Right ventricle myocardium superior (tissue), 1 donor: ENCODE measurements at regions not wholly inside any gene's neighbourhood (a gene's known extent, or its start where the extent isn't known, plus 50 kb on each side); places are given as distances from the start of the nearest gene placed in this dataset.
"Not testable (repeated sequence)": the region's sequence is repeated elsewhere in the genome, so short reads cannot be mapped to it uniquely, and the experiment has no call there.

Source experiments
- ATAC-seq: fragments of 200-7000 bp; cut with Tn5 transposase; one replicate; pipeline ENCODE4 v1.9.1; 2020; ENCODE audit warnings: mild to moderate bottlenecking; ENCODE audit not compliant: poor library complexity
- DNase-seq: peaks from one replicate; pipeline ENCODE4 v3.0.0-alpha.2; 2020
- intact Hi-C: fragments of 100-400 bp; cut with DNase I; formaldehyde crosslinking; loops from one replicate; pipeline ENCODE4 v1.11.2; 2022
- donor health status: DM: no; HTN: yes; CAD: no; lungs with severe emphysema.

DNA sequence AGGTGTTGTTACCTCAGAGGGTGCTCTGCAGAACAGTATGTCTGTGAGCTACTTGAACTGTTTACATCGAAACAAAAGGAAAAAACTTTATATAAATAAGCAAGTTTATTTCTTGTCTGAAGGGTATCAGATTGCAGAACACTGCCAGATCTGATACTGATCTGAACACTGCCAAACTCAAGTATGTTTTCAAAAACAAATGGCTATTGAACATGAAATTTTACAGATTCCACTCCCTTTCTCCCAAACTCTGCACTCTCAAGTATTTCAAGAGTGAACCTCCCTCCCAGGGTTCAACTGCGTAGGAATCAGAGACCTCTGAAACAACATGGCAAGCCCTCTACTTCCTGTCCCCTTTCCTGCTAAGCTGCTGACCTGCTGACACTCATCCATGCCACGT is 216.6 kb downstream of the ZNF33B start:
- no peak for ATAC-seq
- DNase-seq = no peak
- intact Hi-C loops = loop anchor here (10.0 kb wide), 1 partner anchor 247 kb away; no protein-coding TSS in a partner anchor

DNA sequence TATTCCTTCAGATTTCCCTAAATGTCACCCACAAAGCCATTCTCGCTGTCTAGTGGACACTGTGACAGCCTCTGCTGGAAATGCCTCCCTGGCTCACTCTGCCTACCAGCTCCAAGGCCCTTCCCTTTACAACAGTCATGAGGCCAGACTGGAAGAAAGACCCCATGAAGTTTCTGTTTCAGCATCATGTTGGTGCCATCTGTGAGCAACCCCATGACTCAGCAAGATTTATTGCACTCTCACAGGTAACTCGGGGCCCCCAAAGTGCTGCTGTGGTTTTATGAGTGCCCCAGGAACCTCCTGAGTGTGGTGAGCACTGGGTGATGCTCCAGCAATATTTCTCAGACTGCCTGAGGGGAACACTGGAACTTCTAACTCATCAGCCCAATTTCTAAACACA is 218.6 kb downstream of the ZNF33B start:
- ATAC-seq (no peak), DNase-seq (no peak)
- intact Hi-C loops = loop anchor here (10.0 kb wide), 1 partner anchor 245 kb away; no protein-coding TSS in a partner anchor

DNA sequence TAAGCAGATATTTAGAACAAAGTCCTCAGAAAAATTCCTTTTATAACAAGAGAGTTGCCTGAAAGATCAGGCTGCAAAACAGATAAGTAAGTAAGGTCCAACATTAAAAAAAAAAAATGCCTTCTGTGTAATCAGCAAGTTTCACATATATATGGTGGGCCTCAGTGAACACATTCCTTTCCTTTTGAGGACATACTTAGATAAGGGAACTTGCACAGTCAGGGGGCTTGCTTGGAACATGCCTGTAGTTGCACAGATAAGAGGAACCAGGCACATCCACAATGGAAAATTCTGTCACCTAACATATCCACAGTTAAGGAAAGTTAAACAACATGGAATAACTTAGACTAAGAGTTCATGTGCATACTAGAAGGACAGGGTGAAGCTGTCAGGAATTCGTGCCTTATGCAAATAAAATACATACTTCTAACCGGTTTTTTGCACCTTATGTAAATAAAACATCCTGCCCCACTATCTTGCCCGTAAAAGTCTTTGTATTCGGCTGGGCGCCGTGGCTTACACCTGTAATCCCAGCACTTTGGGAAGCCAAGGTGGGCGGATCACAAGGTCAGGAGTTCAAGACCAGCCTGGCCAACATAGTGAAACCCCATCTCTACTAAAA is 257.3 kb downstream of the ZNF33B start:
- DNase-seq (no peak), ATAC-seq (no peak)
- intact Hi-C loops = no loop called here

DNA sequence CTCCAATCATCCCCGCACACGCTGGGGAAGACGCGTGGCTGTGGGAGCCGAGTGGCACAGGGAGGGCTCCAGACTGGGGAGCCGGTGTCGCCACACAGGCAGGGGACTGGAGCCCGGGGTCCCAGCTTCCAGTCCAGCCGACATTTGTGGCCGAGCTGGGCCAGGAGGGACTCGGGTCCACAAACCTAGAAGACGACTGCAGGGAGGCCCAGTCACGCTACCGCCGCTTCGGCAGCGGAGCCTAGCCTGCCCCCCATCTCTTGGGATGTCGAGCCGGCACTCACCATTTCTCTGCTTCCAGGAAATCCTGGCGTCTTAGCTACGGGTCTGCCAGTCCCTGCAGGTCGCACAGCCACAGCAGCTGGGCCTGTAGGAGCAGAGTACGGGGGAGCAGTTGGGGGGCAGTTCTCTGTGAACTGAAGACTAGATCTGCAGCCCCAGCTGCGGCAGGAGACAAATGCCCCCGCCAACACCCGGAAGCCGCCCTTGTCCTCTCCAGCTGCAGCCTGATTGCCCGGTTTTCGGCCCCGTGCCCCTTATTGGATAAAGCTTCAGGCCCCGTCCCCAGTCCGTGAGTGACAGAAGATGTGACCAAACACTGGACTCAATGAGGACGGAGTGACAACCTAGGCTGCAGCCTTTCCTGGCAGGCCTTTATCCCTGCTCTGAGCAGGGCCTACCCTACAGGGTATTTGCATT is 270.7 kb downstream of the ZNF33B start:
- intact Hi-C loops = no loop called here
- peak; percentile 100 for ATAC-seq

DNA sequence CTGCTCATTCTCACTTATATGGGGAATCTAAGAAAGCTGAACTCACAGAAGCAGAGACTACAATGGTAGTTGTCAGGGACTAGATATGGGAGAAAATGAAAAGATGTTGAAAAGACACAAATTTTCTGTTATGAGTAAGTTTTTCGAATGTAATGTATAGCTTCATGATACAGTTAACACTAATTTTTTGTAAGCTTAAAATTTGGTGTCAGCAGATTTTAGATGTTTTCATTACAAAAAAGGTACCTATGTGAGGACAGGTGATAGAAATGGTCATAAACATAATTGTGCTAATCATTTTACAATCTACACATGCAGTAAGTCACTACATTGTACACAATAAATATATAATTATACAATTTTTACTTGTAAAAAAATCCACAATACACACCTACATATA is 286.6 kb downstream of the ZNF33B start:
- ATAC-seq (no peak), DNase-seq (no peak)
- intact Hi-C loops = no loop called here

More for the DNA sequence above, 270.7 kb downstream of the ZNF33B start:
- DNase-seq = peak; percentile 91

DNA sequence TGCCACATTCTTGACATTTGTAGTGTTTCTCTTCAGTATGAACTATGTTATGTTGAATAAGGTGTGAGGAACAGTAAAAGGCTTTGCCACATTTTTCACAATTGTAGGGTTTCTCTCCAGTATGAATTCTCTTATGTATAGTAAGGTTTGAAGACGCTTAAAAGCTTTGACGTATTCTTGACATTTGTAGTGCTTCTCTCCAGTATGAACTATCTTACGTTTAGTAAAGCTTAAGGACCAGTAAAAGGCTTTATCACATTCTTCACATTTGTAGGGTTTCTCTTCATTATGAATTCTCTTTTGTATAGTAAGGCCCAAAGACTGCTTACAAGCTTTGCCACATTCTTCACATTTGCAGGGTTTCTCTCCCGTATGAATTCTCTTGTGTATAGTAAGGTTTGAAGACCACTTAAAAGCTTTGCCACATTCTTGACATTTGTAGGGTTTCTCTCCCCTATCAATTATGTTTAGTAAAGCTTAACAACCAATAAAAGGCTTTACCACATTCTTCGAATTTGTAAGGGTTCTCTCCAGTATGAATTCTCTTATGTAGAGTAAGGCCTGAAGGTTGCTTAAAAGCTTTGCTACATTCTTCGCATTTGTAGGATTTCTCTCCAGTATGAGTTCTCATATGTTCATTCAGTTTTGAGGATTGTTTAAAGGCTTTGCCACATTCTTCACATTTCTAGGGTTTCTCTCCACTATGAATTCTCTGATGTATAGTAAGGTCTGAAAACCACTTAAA is 301.6 kb downstream of the ZNF33B start:
- ATAC-seq, intact Hi-C loops, DNase-seq: not testable (repeated sequence)

DNA sequence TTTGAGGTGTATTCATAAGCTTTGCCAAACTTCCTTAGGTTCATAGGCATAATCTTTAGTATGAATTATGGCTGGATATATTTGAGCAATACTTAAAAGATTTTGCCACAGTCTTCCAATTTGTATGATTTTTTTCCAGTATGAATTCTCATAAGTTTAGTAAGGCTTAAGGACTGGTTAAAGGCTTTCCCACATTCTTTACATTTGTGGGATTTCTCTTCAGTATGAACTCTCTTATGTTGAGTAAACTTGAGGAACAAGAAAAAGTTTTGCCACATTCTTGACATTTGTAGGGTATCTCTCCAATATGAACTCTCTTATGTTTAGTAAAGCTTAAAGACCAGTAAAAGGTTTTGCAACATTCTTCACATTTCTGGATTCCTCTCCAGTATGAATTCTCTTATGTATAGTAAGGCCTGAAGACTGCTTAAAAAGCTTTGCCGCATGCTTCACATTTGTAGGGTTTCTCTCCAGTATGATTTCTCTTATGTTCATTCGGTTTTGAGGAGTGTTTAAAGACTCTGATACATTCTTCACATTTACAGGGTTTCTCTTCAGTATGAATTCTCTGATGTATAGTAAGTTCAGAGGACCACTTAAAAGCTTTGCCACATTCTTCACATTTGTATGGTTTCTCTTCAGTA is 302.6 kb downstream of the ZNF33B start:
- ATAC-seq, intact Hi-C loops, DNase-seq: not testable (repeated sequence)

DNA sequence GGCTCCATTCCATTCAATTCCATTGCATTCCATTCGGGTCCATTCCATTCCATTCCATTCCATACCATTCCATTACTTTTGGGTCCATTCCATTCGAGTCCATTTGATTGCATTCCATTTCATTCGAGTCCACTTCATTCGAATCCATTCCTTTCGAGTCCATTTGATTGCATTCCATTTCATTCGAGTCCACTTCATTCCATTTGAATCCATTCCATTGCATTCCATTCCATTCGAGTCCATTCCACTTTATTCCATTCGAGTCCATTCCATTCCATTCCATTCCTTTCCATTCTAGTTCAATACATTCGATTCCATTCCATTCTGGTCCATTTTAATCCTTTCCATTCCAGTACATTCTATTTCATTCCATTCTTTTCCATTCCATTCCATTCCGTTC is 334.0 kb downstream of the ZNF33B start:
- ATAC-seq (no peak), DNase-seq (no peak)
- intact Hi-C loops = no loop called here

DNA sequence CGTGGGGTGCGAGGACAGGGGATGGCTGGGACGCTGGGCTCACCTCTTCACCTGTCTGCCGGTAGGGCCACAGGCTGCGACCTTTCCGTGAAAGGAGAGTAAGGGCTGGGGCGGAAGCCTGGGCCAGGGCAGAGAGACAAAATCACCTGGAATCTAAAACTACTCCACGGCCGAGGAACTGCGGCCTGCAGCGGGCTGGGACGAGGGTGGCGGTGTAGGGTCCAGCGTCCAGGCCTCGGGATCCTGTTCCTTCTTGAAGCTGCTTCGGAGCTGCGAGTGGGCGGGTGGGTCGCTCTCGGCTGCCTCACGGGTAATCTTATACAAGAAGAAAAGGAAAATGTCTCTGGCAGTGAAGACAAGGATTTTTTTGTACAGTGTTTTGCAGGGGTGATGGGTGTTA is 356.5 kb downstream of the ZNF33B start:
- intact Hi-C loops = not testable (repeated sequence)

DNA sequence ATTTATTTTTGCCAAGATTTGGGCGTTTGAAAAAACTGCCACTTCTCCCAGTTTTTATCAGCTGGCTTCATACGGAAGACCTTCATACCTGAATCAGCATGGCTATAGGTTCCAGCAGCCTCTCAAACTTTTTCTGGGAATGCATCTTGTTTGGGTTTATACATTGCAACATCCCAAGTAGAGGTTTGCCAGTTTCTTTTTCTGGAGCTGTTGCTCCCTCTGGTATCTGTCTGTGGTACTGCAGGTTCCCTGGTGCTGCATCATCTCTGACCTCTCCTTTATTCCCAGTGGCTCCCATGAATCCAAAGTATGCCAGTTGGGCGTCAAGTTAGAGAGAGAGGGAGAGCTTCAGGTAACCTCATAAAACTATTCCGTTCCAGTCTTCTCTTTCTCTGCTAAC is 368.6 kb downstream of the ZNF33B start:
- ATAC-seq, intact Hi-C loops, DNase-seq: not testable (repeated sequence)

More for the DNA sequence above, 356.5 kb downstream of the ZNF33B start:
- not testable (repeated sequence) for ATAC-seq, DNase-seq

DNA sequence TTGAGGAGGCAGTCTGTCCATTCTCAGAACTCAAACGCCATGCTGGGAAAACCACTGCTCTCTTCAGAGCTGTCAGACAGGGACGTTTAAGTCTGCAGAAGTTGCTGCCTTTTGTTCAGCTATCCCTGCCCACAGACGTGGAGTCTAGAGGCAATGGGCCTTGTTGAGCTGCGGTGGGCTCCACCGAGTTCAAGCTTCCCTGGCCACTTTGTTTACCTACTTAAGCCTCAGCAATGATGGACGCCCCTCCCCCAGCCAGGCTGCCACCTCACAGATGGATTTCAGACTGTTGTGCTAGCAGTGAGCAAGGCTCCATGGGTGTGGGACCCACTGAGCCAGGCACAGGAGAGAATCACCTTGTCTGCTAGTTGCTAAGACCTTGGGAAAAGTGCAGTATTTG is 375.1 kb downstream of the ZNF33B start:
- DNase-seq, intact Hi-C loops, ATAC-seq: not testable (repeated sequence)

DNA sequence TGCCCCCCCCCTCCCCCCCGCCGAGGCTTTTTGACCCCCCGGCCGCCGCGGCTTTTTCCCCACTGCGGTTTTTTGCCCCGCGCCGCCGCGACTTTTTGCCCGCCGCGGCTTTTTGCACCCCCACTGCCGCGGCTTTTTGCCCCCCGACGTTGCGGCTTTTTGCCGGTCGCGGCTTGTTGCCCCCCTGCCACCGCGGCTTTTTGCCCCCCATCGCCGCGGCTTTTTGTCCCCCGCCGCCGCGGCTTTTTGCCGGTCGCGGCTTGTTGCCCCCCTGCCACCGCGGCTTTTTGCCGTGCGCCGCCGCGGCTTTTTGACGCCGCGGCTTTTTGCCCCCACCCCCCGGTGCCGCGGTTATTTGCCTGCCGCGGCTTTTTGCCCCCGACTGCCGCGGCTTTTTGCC is 395.4 kb downstream of the ZNF33B start:
- DNase-seq, intact Hi-C loops, ATAC-seq: not testable (repeated sequence)

DNA sequence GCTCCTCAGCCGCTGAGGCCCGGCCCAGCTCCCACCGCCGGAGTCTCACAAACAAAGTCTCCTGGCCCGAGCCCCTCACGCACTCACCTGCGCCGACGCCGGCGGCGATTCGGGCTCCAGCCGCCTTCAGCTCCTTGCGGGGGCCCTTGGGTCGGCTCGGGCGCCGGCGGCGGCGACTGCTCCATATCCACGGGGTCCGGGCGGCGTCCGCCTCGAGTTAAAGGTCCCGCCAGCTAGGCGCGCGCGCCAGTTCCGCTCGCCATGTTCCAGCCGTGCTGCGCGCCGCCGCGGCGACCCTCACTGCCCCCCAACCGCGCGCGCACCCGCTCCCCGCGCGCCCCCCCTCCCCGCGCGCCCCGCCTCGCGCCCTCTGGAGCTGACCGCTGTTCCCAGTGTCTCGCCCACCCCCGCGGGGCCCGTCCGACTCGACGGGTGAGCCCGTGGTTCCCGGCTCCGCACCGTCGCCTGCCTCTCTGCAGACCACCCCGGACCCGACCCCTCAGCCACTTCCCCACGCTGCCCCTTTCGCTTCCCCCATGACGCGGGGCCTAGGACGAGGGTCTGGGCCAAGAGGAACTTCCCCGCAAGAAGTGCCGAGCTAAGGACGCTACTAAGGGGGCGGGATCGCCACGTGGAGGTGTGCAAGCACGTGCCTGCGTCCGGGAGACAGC is 396.1 kb downstream of the ZNF33B start:
- DNase-seq = no peak
- intact Hi-C loops = no loop called here

DNA sequence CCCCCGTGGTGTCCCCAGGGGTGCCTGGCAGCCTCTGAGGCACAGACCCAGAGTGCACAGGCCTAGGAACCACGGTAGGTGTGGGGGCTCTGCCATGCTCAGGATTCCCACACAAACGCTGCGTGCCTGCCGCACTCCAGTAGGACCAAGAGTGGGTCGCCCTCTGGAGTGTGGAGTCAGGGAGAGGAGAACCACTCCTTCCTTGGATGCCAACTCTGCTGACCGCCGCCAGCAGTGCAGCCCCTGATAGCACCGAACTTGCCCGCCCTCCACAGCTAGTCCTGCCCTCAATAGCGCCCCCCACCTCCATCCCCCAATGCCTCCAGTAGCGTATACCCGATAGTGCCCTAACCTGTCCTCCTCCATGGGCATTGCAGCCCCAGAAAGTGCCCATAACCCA is 402.0 kb downstream of the ZNF33B start:
- intact Hi-C loops, DNase-seq, ATAC-seq: not testable (repeated sequence)

More for the DNA sequence above, 396.1 kb downstream of the ZNF33B start:
- no peak for ATAC-seq

DNA sequence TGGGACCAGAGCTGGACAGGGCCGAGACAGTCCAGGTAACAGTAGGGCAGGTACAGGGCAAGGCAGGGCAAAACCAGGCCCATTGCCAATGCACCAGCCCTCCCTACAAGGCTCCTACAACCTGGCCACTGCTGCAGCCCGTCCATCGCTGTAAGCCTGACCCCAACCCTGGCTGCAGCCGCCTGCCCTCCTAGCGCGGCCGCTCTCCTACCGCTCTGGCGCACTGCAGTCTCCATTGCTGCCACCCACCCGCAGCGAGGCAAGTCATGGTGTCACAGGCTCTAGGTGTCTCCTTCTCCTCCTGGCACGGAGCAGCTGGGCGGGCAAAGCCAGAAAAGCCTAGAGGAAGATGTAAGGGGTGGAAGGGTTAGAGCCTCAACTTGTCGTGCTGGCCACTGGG is 402.6 kb downstream of the ZNF33B start:
- DNase-seq, ATAC-seq, intact Hi-C loops: not testable (repeated sequence)

DNA sequence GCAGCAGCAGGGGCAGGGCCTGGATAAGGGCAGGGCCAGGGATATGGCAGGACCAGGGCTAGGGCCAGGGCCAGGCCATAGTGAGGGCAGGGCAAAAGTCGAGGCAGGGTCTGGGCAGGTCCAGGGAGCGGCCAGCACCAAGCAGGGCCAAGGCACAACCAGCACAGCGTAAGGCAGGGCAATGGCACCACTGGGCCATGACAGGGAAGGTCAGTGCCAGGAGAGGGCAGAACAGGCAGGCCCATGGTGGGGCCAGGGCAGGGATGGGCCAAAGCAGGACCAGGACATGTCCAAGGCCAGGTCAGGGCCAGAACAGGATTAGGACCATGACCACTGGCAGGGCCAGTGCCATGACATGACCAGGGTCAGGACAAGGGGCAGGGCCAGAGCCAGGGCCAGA is 403.1 kb downstream of the ZNF33B start:
- intact Hi-C loops, DNase-seq, ATAC-seq: not testable (repeated sequence)

DNA sequence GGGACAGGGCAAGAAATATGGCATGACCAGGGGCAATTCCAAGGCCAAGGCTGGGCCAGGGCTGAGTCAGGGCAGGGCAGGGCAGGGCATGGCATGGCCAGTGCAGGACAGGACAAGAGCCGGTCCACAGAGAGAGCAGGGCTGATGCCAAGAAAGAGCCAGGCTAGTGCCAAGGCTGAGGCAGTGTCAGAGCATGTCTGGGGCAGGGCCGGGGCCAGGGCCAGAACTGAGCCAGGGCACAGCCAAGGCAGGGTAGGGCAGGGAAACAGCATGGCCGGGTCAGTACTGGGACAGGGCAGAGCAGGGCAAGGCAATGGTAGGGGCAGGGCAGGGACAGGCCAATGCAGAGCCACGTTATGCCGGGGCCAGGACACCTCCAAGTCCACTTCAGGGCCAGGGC is 403.9 kb downstream of the ZNF33B start:
- intact Hi-C loops = not testable (repeated sequence)

DNA sequence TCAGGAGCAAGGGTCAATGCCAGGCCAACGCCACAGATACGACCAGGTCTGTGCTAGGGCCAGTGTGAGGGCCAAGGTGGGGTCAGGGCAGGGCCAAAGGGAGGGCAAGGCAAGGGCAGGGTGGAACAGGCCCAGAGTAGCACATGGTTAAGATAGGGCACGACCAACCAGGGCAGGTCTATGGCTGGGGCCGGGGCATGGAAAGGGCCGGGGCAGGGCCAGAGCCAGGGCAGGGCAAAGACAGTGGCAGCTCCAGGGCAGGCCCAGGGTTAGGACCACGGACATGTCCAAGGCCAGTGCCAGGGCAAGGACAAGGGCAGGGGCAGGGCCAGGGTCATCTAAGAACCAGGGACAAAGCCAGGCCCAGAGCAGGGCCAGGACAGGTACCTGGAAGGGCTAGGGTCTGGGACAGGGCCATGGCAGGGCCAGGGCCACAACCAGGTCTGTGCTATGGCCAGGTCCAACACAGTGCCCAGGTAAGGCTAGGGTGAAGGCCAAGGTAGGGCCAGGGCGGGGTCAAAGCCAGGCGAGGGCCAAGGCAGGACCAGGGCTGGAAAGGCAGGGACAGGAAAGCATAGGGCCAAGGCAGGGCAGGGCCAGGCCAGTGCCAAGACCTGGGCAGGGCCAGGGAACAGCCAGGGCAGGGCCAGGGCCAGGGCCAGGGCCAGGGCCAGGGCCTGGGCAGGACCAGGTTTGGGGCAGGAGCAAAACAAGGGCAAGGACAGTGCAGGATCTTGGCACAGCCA is 404.7 kb downstream of the ZNF33B start:
- DNase-seq, ATAC-seq, intact Hi-C loops: not testable (repeated sequence)

More for the DNA sequence above, 403.9 kb downstream of the ZNF33B start:
- peak; percentile 53 for DNase-seq
- ATAC-seq = not testable (repeated sequence)
